A549 (cell line): ENCODE measurements at regions not wholly inside any gene's neighbourhood (a gene's known extent, or its start where the extent isn't known, plus 50 kb on each side); places are given as distances from the start of the nearest gene placed in this dataset.

Experiments used
- ATAC-seq, 2 experiments: fragments of 200-7000 bp in 1 of 2; fragments of >200 bp in 1 of 2; cut with Nextera tagmentation in 1 of 2; cut with Tn5 transposase in 1 of 2; 3 replicates each; pipeline versions ENCODE4 v1.8.0 to v1.9.1; 2018 to 2020; ENCODE audit warnings: mild to moderate bottlenecking in 1 of 2, moderate library complexity in 1 of 2
- CTCF ChIA-PET: fragments of 300-600 bp; sonication (Branson Sonifier 250); formaldehyde crosslinking; extraction: SDS; loops from one replicate; lab custom pipeline; 2021; ENCODE audit warnings: antibody characterized with exemption, inconsistent platforms; lab: Yijun Ruan, JAX
- POLR2A ChIA-PET: fragments of 350-600 bp; formaldehyde crosslinking; extraction: SDS; loops from one replicate; lab custom pipeline; 2021; ENCODE audit warnings: antibody characterized with exemption, inconsistent platforms; lab: Yijun Ruan, JAX
- DNase-seq, 2 experiments: peaks; one replicate each; pipeline versions ENCODE4 v3.0.0 to v3.0.0-alpha.2; 2011 to 2016; ENCODE audit warnings: low read depth in 1 of 2, low spot score in 1 of 2
- FAIRE-seq: peaks from 2 replicates; lab custom pipeline; 2011; peaks lifted over from hg19 to GRCh38; lab: Jason Lieb, UNC
- H3K27ac ChIP-seq, 2 experiments: fragments of >200 bp; sonication (Bioruptor Twin); formaldehyde crosslinking; 3 replicates each; pipeline ENCODE4 v1.5.1; 2016 to 2017
- H3K4me1 ChIP-seq: fragments of >200 bp; sonication (Bioruptor Twin); formaldehyde crosslinking; 3 replicates; pipeline ENCODE4 v1.6.1; 2016
- H3K4me2 ChIP-seq: fragments of >200 bp; sonication (Bioruptor Twin); formaldehyde crosslinking; 3 replicates; pipeline ENCODE4 v1.6.1; 2016
- H3K4me3 ChIP-seq: fragments of >200 bp; sonication (Bioruptor Twin); formaldehyde crosslinking; 3 replicates; pipeline ENCODE4 v1.5.1; 2016
- H3K9me3 ChIP-seq: fragments of >200 bp; sonication (Bioruptor Twin); formaldehyde crosslinking; 3 replicates; pipeline ENCODE4 v1.6.1; 2016
- CEBPB ChIP-seq, 2 experiments: fragments of >200 bp in 1 of 2; sonication (Bioruptor Twin) in 1 of 2; formaldehyde crosslinking in 1 of 2; IDR thresholded peaks; 2 replicates each; pipeline ENCODE4 v1.6.1; 2012 to 2016
- CHD4 ChIP-seq: fragments of 200-600 bp; sonication (generic); IDR thresholded peaks from 2 replicates; pipeline ENCODE4 v1.6.1; 2016; ENCODE audit warnings: antibody characterized with exemption, mild to moderate bottlenecking, borderline replicate concordance
- CTCF ChIP-seq: fragments of >200 bp; sonication (Bioruptor Twin); formaldehyde crosslinking; IDR thresholded peaks from 3 replicates; pipeline ENCODE4 v1.5.1; 2016
- EHF ChIP-seq: fragments of 250-450 bp; sonication (Bioruptor Pico); IDR thresholded peaks from 2 replicates; pipeline ENCODE4 v1.5.0; 2020; ENCODE audit warnings: mild to moderate bottlenecking
- EHMT2 ChIP-seq: fragments of 200-600 bp; sonication (generic); IDR thresholded peaks from 2 replicates; pipeline ENCODE4 v1.6.1; 2016; ENCODE audit warnings: antibody characterized with exemption, low read depth, mild to moderate bottlenecking, moderate library complexity
- EP300 ChIP-seq, 2 experiments: fragments of >200 bp; sonication (Bioruptor Twin); formaldehyde crosslinking; IDR thresholded peaks; 2 replicates in 1 of 2; 3 replicates in 1 of 2; pipeline ENCODE4 v1.6.1; 2016 to 2017
- ESRRA ChIP-seq: fragments of 150-350 bp; IDR thresholded peaks from 2 replicates; pipeline ENCODE4 v1.6.1; 2014; ENCODE audit warnings: mild to moderate bottlenecking, low read length, borderline replicate concordance
- FOSB ChIP-seq: fragments of 250-450 bp; sonication (Bioruptor Pico); IDR thresholded peaks from 2 replicates; pipeline ENCODE4 v1.5.0; 2020; ENCODE audit warnings: mild to moderate bottlenecking, moderate library complexity
- FOXS1 ChIP-seq: fragments of 250-450 bp; sonication (Bioruptor Pico); IDR thresholded peaks from 2 replicates; pipeline ENCODE4 v1.5.0; 2020; ENCODE audit warnings: mild to moderate bottlenecking, moderate library complexity
- GATA3 ChIP-seq: IDR thresholded peaks from 2 replicates; pipeline ENCODE4 v1.6.1; 2012; ENCODE audit warnings: borderline replicate concordance
- HES2 ChIP-seq: fragments of >200 bp; sonication (Bioruptor Twin); formaldehyde crosslinking; IDR thresholded peaks from 2 replicates; pipeline ENCODE4 v1.6.1; 2016
- HOXB13 ChIP-seq: fragments of 250-450 bp; sonication (Bioruptor Pico); IDR thresholded peaks from 2 replicates; pipeline ENCODE4 v1.5.0; 2020; ENCODE audit warnings: low read depth, mild to moderate bottlenecking, moderate library complexity
- HOXB5 ChIP-seq: fragments of 250-450 bp; sonication (Bioruptor Pico); IDR thresholded peaks from 2 replicates; pipeline ENCODE4 v1.5.0; 2020; ENCODE audit warnings: mild to moderate bottlenecking, moderate library complexity
- JUNB ChIP-seq: fragments of >200 bp; sonication (Bioruptor Twin); formaldehyde crosslinking; IDR thresholded peaks from 2 replicates; pipeline ENCODE4 v1.6.1; 2016
- MAX ChIP-seq: IDR thresholded peaks from 2 replicates; pipeline ENCODE4 v1.6.1; 2012
- MYC ChIP-seq: IDR thresholded peaks from 2 replicates; pipeline ENCODE4 v1.6.1; 2012; ENCODE audit warnings: mild to moderate bottlenecking, inconsistent platforms, low read length, improper control_type of control experiment, borderline replicate concordance
- NFE2L2 ChIP-seq: fragments of 150-350 bp; conservative IDR thresholded peaks from 2 replicates; pipeline ENCODE4 v1.6.1; 2014; ENCODE audit warnings: low read length
- NPAS2 ChIP-seq: fragments of 250-450 bp; sonication (Bioruptor Pico); IDR thresholded peaks from 2 replicates; pipeline ENCODE4 v1.8.0; 2022; ENCODE audit warnings: mild to moderate bottlenecking, moderate library complexity, borderline replicate concordance
- POLR2A ChIP-seq: IDR thresholded peaks from 2 replicates; pipeline ENCODE4 v1.6.1; 2012; ENCODE audit warnings: mild to moderate bottlenecking, low read length
- RCOR1 ChIP-seq: fragments of 150-350 bp; IDR thresholded peaks from 2 replicates; pipeline ENCODE4 v1.6.1; 2014; ENCODE audit warnings: antibody characterized with exemption, low read length, low read depth
- SREBF2 ChIP-seq: fragments of 450-650 bp; IDR thresholded peaks from 2 replicates; pipeline ENCODE4 v1.6.1; 2014; ENCODE audit warnings: mild to moderate bottlenecking, moderate library complexity
- TP53 ChIP-seq: fragments of 250-450 bp; sonication (Bioruptor Pico); IDR thresholded peaks from 2 replicates; pipeline ENCODE4 v1.5.0; 2021; ENCODE audit warnings: mild to moderate bottlenecking, moderate library complexity
- USF2 ChIP-seq: fragments of 450-650 bp; IDR thresholded peaks from 2 replicates; pipeline ENCODE4 v1.6.1; 2014; ENCODE audit warnings: antibody characterized with exemption
- ZNF302 ChIP-seq: fragments of 250-450 bp; sonication (Bioruptor Pico); IDR thresholded peaks from 2 replicates; pipeline ENCODE4 v1.9.0; 2021; ENCODE audit warnings: inconsistent platforms, mild to moderate bottlenecking, moderate library complexity
- ZSCAN20 ChIP-seq: fragments of 250-450 bp; sonication (Bioruptor Pico); IDR thresholded peaks from 2 replicates; pipeline ENCODE4 v1.8.0; 2022; ENCODE audit warnings: mild to moderate bottlenecking, moderate library complexity
- WGBS: methylation state at CpG from one replicate; pipeline ENCODE4 v1.1.6; 2017; ENCODE audit errors: missing lambda C conversion rate; 5-methylcytosine and 5-hydroxymethylcytosine counted together

- ATAC-seq, result no peak
- FAIRE-seq, result no peak
- POLR2A ChIA-PET, result no interaction called here
- Histone ChIP-seq H3K9me3 (no peaks in the 10 kb centered on the region), H3K4me3 (no peak overlapping the region), H3K4me2 (no peak overlapping the region), H3K4me1 (no peaks in the 10 kb centered on the region), H3K27ac (no peak overlapping the region)
- TF ChIP-seq CHD4 (no peak), MYC (no peak), TP53 (CRISPR knock-in tag) (no peak), CEBPB (IDR thresholded peaks at IDR 0.05) (no peak), NFE2L2 (no peak), POLR2A (no peak), EP300 (IDR thresholded peaks at IDR 0.05) (no peak), HOXB5 (CRISPR knock-in tag) (no peak), JUNB (no peak), ZNF302 (no peak)
- CTCF ChIA-PET, result no interaction called here
- DNase-seq, result no peak
- 0% methylated on average over 5 of the region's 5 CpGs for WGBS
These were observed 612.1 kb upstream of the MGMT start for GRCh38 chr10:128854963-128855362.

GRCh38 chr10:128855618-128856428 is 611.2 kb upstream of the MGMT start:
- FAIRE-seq (no peak), DNase-seq (no peak), ATAC-seq (no peak)
- 24% methylated on average over 11 of the region's 14 CpGs for WGBS
- H3K9me3 ChIP-seq, result no peaks in the 10 kb centered on the region
- ChIA-PET POLR2A (no interaction called here), CTCF (no interaction called here)
- H3K4me1 ChIP-seq, result no peaks in the 10 kb centered on the region
- TF ChIP-seq HOXB13 (CRISPR knock-in tag), result no peak
- TF ChIP-seq EHF (CRISPR knock-in tag), result no peak
- TF ChIP-seq MAX, result no peak
- no peak for TF ChIP-seq GATA3
- no peak for TF ChIP-seq JUNB
- TF ChIP-seq ZNF302, result no peak
- no peak for TF ChIP-seq FOXS1 (CRISPR knock-in tag)
- no peak for TF ChIP-seq HES2
- TF ChIP-seq ESRRA, result no peak
- TF ChIP-seq USF2, result no peak
- TF ChIP-seq CTCF, result no peak
- no peak for TF ChIP-seq EHMT2
- TF ChIP-seq FOSB, result no peak
- TF ChIP-seq ZSCAN20 (CRISPR knock-in tag), result no peak
- TF ChIP-seq SREBF2, result no peak
- no peak for TF ChIP-seq NPAS2
- no peak for TF ChIP-seq RCOR1
- H3K27ac ChIP-seq, result no peak overlapping the region
- no peak overlapping the region for H3K4me3 ChIP-seq
- no peak overlapping the region for H3K4me2 ChIP-seq
